ENCODE measurements at regions not wholly inside any gene's neighbourhood (a gene's known extent, or its start where the extent isn't known, plus 50 kb on each side); places are given as distances from the start of the nearest gene placed in this dataset.
"Not testable (repeated sequence)": the region's sequence is repeated elsewhere in the genome, so short reads cannot be mapped to it uniquely, and the experiment has no call there.

DNA sequence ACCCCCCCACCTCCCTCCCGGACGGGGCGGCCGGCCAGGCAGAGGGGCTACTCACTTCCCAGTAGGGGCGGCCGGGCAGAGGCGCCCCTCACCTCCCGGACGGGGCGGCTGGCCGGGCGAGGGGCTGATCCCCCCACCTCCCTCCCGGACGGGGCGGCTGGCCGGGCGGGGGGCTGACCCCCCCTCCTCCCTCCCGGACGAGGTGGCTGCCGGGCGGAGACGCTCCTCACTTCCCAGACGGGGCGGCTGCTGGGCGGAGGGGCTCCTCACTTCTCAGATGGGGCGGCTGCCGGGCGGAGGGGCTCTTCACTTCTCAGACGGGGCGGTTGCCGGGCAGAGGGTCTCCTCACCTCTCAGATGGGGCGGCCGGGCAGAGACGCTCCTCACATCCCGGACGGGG, 117.5 kb downstream of the FHIP1A start:
- not testable (repeated sequence) for TF ChIP-seq CTCF, EP300 (IDR thresholded peaks at IDR 0.05)
